ENCODE measurements at regions not wholly inside any gene's neighbourhood (a gene's known extent, or its start where the extent isn't known, plus 50 kb on each side); places are given as distances from the start of the nearest gene placed in this dataset.

- Histone ChIP-seq H3K27ac (ENCODE audit: low read depth, low read length) (no peak overlapping the region), H2AFZ (ENCODE audit: low read length) (0 out of 2 replicates have a peak overlapping the region, but pooled peaks have one; percentile 68), H3K9ac (replicated peaks in 1 of 4; ENCODE audit: extremely low read depth in 1 of 4, low read depth in 3 of 4, low read length in 3 of 4) (no peak overlapping the region), H3K9me3 (ENCODE audit: insufficient read depth in 2 of 2, low read depth in 1 of 2, low read length in 1 of 2) (peaks cover 0 to 4% of the 10 kb centered on the region in 2 experiments; a peak in 1 of 4 replicates), H3K18ac (ENCODE audit: extremely low read depth, low read length) (no peak overlapping the region), H3K79me1 (ENCODE audit: low read depth, low read length) (no peaks in the 10 kb centered on the region), H3K23ac (ENCODE audit: insufficient read length) (no peak overlapping the region), H3K56ac (replicated peaks; ENCODE audit: insufficient read length, low read depth, low read length) (no peak overlapping the region), H3K4me1 (replicated peaks in 1 of 4; ENCODE audit: control insufficient read depth in 3 of 4, insufficient read depth in 4 of 4, low read length in 3 of 4) (no peaks in the 10 kb centered on the region), H3K27me3 (replicated peaks in 1 of 4; ENCODE audit: control insufficient read depth in 3 of 4, extremely low read depth in 1 of 4, insufficient read depth in 3 of 4, low read length in 3 of 4) (peaks cover 0 to 8% (median 0%) of the 10 kb centered on the region in 4 experiments; a peak in 4 of 7 replicates), H3K4me2 (ENCODE audit: insufficient read depth in 1 of 2, low read depth in 2 of 2, low read length in 2 of 2) (no peak overlapping the region), H4K5ac (ENCODE audit: insufficient read length, low read depth, low read length) (no peak overlapping the region), H2BK5ac (ENCODE audit: low read depth, low read length) (no peak overlapping the region), H2BK20ac (ENCODE audit: low read length) (no peak overlapping the region), H3K4me3 (ENCODE audit: extremely low read depth in 1 of 4, insufficient read depth in 2 of 4, low read depth in 3 of 4, low read length in 4 of 4) (no peak overlapping the region), H3K4ac (replicated peaks; ENCODE audit: insufficient read length, low read depth, low read length) (no peak overlapping the region), H2BK12ac (ENCODE audit: low read depth, low read length) (no peak overlapping the region), H4K20me1 (replicated peaks in 1 of 2; ENCODE audit: control insufficient read depth in 1 of 2, insufficient read depth in 2 of 2, low read length in 2 of 2) (no peaks in the 10 kb centered on the region), H3K36me3 (ENCODE audit: control insufficient read depth in 2 of 4, insufficient read depth in 4 of 4, low read length in 3 of 4) (no peaks in the 10 kb centered on the region), H4K91ac (replicated peaks; ENCODE audit: insufficient read length, low read length) (no peak overlapping the region), H2AK5ac (ENCODE audit: low read depth, low read length) (no peak overlapping the region), H3K23me2 (ENCODE audit: low read depth, low read length) (no peaks in the 10 kb centered on the region), H2BK120ac (replicated peaks; ENCODE audit: low read depth, low read length) (no peak overlapping the region), H4K8ac (ENCODE audit: extremely low read depth, insufficient read depth, low read length) (no peak overlapping the region), H2BK15ac (ENCODE audit: low read length) (no peak overlapping the region), H3K14ac (ENCODE audit: insufficient read length) (no peak overlapping the region), H3K79me2 (ENCODE audit: control insufficient read depth in 1 of 2, insufficient read depth in 2 of 2, low read length in 2 of 2) (no peaks in the 10 kb centered on the region)
- ChIA-PET CTCF (ENCODE audit: partially characterized antibody) (interaction anchor here (0.6 to 2.6 kb wide), 23 partner anchors 10 to 585 kb away, joined by 3 to 18 read pairs (median 4); no protein-coding TSS in a partner anchor), POLR2A (ENCODE audit: partially characterized antibody) (no interaction called here)
- FAIRE-seq (peak; percentile 88), DNase-seq (ENCODE audit: low read depth in 1 of 2, low spot score in 2 of 2) (peak; percentile 33 to 82)
- WGBS, 2 experiments (ENCODE audit: extremely low coverage in 1 of 2, insufficient coverage in 1 of 2, insufficient read length in 1 of 2, insufficient replicate concordance in 2 of 2, low coverage in 1 of 2, low lambda C conversion rate in 2 of 2, missing lambda C conversion rate in 1 of 2) = 53% methylated on average over 14 of the region's 14 CpGs; no CpG with 5 or more reads in 1 of the 2 experiments
- TF ChIP-seq EGR1 (IDR thresholded peaks at IDR 0.05; ENCODE audit: borderline replicate concordance, low read depth, low read length) (0 out of 2 replicates have a peak, but pooled peaks have one; percentile 39), TAF1 (IDR thresholded peaks at IDR 0.05; ENCODE audit: low read depth, low read length) (no peak), SP2 (IDR thresholded peaks at IDR 0.05; ENCODE audit: low read length) (no peak), SIX5 (IDR thresholded peaks at IDR 0.05; ENCODE audit: low read depth, low read length) (no peak), TCF12 (IDR thresholded peaks at IDR 0.05; ENCODE audit: low read depth, low read length) (0 out of 2 replicates have a peak, but pooled peaks have one; percentile 50), RXRA (IDR thresholded peaks at IDR 0.05; ENCODE audit: insufficient read depth, low read depth, low read length) (no peak), CBX5 (IDR thresholded peaks at IDR 0.05; ENCODE audit: low read depth, low read length) (no peak), RAD21 (IDR thresholded peaks at IDR 0.05 in 1 of 2, conservative IDR thresholded peaks at IDR 0.05 in 1 of 2; ENCODE audit: low read depth in 2 of 2, low read length in 2 of 2) (peak; percentile 71 to 80), GTF2F1 (IDR thresholded peaks at IDR 0.05; ENCODE audit: borderline replicate concordance, low read depth, low read length) (no peak), POU5F1 (IDR thresholded peaks at IDR 0.05; ENCODE audit: low read depth, low read length) (no peak), TBP (IDR thresholded peaks at IDR 0.05; ENCODE audit: low read depth, low read length) (no peak), SP1 (IDR thresholded peaks at IDR 0.05; ENCODE audit: low read depth, low read length) (no peak), JUND (IDR thresholded peaks at IDR 0.05; ENCODE audit: low read length) (peak; percentile 49; the same call in 1 of the 2 replicates)
Measured at GRCh38 chr12:125773033-125773640, 707.9 kb downstream of the AACS start.
